ENCODE measurements at regions not wholly inside any gene's neighbourhood (a gene's known extent, or its start where the extent isn't known, plus 50 kb on each side); places are given as distances from the start of the nearest gene placed in this dataset.

DNA sequence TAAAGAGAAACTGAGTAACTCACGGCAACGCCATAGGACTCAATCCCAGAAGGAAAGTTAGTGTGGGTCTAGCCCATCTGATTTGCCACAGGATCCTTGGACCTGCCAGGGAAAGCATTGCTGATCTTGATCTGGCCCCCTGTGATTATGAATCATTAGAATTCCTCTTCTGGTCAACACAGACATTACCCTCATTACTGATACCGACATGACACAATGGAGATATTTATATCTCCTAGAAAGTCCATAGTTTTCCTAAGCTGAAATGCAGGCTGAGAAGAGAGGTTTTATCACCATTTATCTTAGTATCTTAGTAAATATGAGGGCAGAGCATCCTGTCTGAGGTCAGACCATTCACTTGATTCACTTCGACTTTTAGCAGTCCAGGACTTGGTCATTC lies 75.5 kb upstream of the CCDC68 start:
- no peak for DNase-seq

- no peak for DNase-seq
These were observed 72.7 kb upstream of the CCDC68 start for GRCh38 chr18:55031979-55032378.

DNA sequence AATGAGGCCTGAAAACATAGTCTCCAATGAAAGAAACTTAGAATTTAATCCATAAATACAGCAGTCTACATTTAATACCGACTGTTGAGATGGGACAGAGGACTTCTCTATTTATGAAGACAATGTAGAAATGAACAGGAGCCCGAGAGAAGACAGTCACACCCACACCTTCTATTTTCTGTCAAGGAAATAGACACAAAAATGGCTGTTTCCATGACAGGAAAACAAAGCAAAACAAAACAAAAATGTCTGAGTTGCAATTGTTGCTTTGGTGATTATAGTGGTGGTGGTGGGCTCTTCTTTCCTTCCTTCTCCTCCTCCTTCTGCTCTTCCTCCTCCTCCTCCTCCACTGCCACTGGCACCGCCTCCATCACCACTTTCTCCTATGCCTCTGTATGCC lies 72.3 kb upstream of the CCDC68 start:
- no peak for DNase-seq

DNA sequence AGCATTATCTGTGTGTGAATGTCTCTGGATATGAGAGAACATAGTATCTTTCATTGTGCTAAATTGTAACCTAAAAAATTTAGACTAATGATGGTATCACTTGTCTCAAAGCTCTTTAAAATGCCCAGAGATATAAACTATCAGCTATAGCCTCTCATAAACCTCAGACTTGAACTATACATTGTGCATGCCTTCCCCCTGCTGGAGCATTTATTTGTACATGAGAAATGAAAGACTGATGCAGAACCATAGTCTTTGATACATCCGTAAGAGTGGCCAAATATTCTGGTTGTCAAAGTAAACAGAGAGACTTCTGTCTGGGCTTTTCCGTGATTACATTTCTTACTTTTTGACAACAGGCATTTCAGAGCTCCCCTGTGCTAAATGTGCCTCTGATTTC lies 71.9 kb upstream of the CCDC68 start:
- no peak for DNase-seq

DNA sequence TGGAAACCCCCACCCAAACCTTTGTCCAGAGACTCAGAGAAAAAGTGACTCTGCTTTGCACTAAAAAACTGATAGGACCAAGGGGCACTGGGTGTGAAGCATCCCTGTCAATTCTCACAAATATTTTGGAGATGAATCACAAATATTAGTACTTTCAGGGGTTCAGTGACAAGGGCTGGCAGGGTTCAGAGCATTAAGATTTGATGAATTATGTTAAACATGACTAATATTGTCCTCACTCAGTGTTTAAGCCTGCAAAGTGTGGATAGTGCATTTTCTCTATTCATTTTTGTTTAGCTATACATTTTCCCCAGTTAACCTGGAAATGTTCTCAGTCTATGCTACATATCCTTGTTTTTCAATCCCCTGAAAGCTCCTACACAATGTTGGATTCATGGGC lies 65.3 kb upstream of the CCDC68 start:
- DNase-seq, result no peak

DNA sequence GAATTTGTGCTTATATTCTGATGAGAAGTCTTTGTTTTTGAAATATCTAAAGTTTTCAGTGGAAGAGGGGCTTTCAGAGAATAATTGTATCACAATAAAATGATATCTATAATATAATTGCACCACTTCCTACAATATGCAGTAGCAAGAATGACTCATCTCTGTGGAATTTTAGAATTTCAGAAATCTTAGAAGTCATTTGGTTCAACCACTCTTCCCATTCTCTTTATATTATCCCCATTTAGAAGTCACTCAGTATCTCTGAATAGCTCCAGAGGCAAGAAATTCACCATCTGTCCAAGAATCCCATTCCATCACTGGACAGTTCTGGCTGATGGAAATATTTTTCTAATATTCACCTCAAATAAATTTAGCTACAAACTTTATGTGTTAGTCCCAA lies 59.3 kb upstream of the CCDC68 start:
- no peak for DNase-seq

- DNase-seq, result no peak
These were observed 54.8 kb upstream of the CCDC68 start for GRCh38 chr18:55014095-55014494.

- no peak for DNase-seq
These were observed 54.4 kb upstream of the CCDC68 start for GRCh38 chr18:55013685-55014084.

DNA sequence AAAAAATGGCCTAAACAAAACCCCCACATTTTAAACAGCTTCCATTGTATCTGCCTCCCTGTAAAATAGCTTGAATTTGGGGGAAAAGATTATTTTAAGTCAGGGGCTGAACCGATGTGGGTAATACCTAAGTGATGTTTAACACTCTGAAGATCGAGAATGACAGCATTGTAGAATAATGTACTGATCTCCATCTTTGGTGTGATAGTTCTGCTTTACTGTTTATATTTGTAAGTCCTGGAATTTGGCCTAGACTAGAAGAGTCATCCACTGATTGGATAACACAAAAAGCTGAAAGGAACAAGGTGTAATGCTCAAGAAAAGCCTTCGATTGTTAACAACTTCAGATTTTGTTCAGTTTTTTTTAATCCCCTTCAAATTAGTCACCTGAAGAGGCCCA lies 53.8 kb upstream of the CCDC68 start:
- no peak for DNase-seq

DNA sequence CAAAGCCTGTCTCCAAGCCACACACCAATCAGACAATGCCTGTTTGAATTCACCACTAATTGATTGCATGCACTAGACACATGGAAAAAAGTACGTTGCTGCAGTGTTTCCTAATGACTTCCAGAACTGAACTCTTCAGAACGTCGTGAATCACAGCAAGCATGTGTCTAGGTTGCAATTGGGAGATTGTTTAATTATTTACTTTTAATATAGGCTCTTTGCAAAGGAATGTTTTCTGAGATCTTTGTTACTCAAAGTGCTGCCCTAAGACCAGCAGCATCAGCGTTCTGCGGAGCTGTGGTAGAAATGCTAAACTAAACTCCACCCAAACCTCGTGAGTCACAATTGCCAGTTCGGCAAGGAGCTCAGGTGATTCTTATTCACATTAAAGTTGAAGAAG lies 52.7 kb upstream of the CCDC68 start:
- no peak for DNase-seq
